ENCODE measurements at regions not wholly inside any gene's neighbourhood (a gene's known extent, or its start where the extent isn't known, plus 50 kb on each side); places are given as distances from the start of the nearest gene placed in this dataset.

GRCh38 chr9:28792716-28793115 is 1219.4 kb upstream of the C9orf72 start:
- DNase-seq (ENCODE audit: low read depth in 1 of 2, low spot score in 1 of 2): no peak

GRCh38 chr9:28799876-28800275 is 1226.6 kb upstream of the C9orf72 start:
- DNase-seq (ENCODE audit: low read depth in 1 of 2, low spot score in 1 of 2): no peak

- DNase-seq (ENCODE audit: low read depth in 1 of 2, low spot score in 1 of 2): no peak
These were observed 1228.0 kb upstream of the C9orf72 start for GRCh38 chr9:28801144-28801799.

DNA sequence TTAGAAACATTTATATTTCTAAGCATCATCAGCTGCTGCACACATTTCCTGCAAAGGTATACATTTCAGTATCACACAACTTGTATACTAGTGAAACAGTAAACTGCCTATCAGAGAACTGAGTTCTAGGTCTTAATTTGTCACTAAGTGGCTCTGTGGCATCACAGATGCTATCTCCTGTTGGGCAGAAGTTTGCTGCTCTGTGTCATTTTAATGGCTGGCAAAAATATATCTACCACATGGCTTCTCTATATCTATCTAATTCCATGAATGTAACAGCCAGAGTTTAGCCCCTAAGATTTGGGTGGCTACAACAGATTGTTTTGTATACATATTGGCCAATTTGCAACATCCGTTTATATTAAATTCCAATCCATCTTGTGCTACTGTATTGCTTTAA is 1231.9 kb upstream of the C9orf72 start:
- DNase-seq (ENCODE audit: low read depth in 1 of 2, low spot score in 1 of 2): no peak

DNA sequence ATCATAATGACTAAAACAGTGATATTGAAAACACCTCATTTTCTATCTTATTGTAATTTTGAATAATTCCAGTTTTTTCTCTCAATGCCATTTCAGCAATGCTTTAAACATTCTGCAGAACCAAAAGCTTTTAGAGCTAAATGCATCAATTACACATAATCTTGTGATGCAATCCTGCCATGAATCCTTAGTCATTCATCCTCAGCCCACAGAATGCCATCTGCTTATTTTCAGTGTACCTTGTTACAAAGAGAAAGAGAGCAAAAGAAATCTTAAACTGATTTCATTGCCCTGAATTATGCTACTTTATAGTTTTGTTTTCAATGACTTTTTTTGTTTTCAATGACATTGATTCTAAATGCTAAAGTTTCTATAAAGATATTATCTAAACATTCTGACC is 1234.8 kb upstream of the C9orf72 start:
- DNase-seq (ENCODE audit: low read depth in 1 of 2, low spot score in 1 of 2): no peak

- no peak for DNase-seq (ENCODE audit: low read depth in 1 of 2, low spot score in 1 of 2)
These were observed 1237.3 kb upstream of the C9orf72 start for GRCh38 chr9:28810388-28811075.

- no peak for DNase-seq (ENCODE audit: low read depth in 1 of 2, low spot score in 1 of 2)
These were observed 1247.5 kb upstream of the C9orf72 start for GRCh38 chr9:28820741-28821140.

- no peak for DNase-seq (ENCODE audit: low read depth in 1 of 2, low spot score in 1 of 2)
These were observed 1248.0 kb upstream of the C9orf72 start for GRCh38 chr9:28821240-28821639.

DNA sequence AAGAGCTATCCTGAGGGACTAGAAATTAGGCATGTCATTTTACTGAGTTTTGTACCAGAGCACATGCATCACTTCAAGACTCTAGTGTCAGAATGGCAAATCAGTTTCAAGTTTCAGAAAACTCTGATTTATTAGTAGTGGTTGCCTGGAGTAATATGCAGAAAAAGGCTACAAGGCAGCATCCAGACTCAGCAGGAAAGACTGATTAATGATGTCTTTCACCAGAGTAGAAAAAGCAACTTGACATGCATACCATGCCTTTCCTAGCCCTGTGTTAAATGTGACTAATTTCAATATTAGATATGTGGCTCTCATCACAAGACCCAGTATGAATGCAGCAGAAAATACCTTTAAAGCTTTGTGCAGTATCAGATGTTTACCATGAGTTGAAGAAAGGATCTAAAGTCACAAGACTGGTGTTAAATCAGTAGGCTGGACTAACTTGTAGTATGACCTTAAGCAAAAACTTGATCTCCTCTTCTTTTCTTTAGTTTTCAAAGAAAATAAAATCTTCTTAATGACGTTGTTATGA is 1251.2 kb upstream of the C9orf72 start:
- DNase-seq (ENCODE audit: low read depth in 1 of 2, low spot score in 1 of 2): no peak

GRCh38 chr9:28832168-28832770 is 1259.0 kb upstream of the C9orf72 start:
- DNase-seq (ENCODE audit: low read depth in 1 of 2, low spot score in 1 of 2): no peak

DNA sequence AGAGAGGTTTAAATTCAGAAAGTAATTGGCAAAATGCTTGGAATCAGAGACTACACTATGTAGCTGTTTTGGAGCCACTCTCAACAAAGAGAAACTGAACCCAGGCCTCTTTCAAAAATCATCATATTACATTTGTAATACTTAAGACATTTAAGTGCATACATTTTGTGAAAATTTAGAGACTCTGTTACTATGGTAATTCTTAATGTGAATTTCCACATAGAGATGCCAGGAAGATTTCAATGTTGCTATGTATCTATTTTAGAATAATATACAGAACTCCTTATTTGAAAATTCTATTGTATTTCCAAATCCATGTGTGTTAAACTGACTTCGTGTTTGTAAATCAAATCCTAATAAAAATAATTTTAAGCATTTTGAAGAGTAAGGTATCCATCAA is 1260.9 kb upstream of the C9orf72 start:
- DNase-seq (ENCODE audit: low read depth in 1 of 2, low spot score in 1 of 2): no peak

DNA sequence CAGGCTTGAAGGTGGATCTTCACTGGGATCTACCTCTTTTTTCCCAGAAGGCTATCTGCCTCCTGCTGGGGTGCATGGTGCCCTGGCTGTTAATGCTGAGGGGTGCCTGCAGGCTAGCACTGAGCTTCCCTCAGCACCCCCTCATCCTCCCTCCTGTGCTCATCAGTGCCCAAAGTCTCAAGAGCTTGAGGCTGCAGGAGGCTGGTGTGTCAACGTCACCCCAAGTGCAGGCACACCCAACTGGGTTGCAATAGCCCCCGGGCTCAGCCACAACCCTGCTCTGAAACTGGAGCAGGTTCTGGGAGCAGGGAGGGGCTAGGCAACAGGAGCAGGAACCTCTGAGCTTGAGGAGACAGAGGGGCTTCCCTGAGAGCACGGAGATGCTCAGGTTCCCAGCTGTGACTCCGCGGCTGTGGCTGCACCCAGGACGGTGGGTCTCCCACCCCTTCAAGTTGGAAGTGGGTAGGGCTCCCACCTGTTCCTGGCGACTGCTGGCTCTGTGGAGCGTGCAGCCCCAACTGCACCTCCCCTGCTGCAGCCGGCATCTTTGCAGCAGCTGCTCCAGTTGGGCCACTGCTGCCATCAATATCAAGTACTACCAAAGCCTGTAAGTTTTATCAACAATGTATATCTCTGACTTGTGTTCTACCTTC is 1266.6 kb upstream of the C9orf72 start:
- no peak for DNase-seq (ENCODE audit: low read depth in 1 of 2, low spot score in 1 of 2)

DNA sequence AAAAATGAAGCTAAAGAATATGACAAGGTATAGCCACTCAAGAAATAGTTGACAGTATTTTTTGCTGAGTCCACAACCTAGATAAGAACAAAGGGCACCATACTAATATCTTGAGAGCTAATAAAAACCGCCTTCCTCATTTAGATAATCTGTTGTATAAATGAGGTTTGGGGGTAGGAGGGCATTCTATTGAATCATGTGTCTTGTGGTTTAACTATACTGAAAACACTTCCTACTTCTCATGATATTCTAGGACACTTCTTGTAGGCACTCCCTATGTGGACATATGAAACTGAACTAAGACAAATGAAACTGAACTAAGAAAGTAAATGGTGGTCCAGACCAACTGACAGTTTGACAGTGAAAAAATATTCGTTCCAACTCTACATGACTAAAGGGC is 1268.5 kb upstream of the C9orf72 start:
- no peak for DNase-seq (ENCODE audit: low read depth in 1 of 2, low spot score in 1 of 2)

DNA sequence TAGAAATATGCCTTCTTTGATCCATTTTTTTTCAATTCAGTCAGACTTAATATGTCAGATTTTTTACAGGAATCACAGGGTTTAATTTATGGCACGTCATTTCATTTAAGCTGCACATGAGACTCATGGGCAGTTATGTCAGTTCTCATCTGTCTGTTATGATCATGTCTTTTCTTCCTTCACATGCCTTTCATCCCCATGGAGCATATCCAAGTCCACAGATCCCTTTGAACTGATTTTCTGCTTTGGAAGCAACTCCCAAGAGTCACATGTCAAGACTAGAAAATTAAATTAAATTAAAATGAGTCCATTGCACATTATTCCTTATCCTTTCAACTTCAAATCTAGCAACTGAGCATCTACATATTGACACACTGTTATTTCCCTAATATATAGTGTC is 1274.0 kb upstream of the C9orf72 start:
- no peak for DNase-seq (ENCODE audit: low read depth in 1 of 2, low spot score in 1 of 2)

DNA sequence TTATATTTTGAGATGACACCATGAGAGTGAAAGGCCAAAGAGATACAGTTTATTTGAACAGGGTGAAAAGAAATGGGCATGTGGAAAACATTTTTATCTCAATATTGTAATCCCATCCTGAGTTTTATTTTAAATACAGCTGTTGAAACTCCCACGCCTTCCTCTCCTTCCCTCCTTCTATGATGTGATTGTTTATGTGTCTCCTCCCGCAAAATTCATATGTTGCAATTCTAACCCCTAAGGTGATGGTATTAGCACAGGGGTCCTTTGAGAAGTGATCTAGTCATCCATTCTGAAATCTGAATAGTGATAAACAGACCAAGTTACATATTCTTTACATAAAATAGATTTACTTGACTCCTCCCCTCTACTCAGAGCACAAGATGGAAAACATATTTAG is 1275.4 kb upstream of the C9orf72 start:
- no peak for DNase-seq (ENCODE audit: low read depth in 1 of 2, low spot score in 1 of 2)

GRCh38 chr9:28853477-28853876 is 1280.2 kb upstream of the C9orf72 start:
- no peak for DNase-seq (ENCODE audit: low read depth in 1 of 2, low spot score in 1 of 2)

GRCh38 chr9:28866951-28867350 is 1293.7 kb upstream of the C9orf72 start:
- no peak for DNase-seq (ENCODE audit: low read depth in 1 of 2, low spot score in 1 of 2)

DNA sequence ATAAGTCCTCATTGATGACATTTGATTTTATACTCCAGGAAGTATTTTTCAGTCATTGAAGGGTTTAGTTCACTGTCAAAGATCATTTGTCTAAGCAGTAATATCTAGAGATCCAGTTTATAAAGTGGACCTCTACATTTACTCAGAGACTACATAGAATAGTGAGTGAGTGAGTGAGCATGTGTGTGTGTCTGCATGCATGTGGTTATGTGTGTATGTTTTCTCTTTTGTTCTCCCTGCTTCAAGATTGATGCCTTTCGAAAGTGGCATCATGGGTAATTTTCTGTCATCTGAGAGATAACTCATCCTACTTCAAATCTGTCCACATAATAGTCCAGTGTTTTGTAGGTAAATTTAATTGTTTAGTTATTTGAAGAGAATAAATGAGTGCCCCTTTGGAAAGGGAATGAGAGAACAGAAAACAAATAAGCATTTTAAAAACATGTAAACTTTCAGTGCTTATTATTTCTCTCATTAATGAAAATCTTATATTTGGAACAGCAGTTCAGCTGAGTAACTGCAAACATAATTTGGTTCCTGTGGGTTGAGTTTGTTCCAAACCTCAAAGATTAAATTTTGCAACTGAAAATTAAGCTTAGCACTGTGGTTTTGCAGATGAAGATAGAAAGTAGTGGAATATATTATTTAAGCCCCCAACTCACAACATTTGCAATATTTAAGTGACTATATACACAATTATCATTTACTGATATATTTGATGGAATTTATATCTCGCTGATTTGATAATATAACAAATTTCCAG is 1295.1 kb upstream of the C9orf72 start:
- DNase-seq (ENCODE audit: low read depth in 1 of 2, low spot score in 1 of 2): no peak

GRCh38 chr9:28882529-28882928 is 1309.2 kb upstream of the C9orf72 start:
- DNase-seq (ENCODE audit: low read depth in 1 of 2, low spot score in 1 of 2): no peak

DNA sequence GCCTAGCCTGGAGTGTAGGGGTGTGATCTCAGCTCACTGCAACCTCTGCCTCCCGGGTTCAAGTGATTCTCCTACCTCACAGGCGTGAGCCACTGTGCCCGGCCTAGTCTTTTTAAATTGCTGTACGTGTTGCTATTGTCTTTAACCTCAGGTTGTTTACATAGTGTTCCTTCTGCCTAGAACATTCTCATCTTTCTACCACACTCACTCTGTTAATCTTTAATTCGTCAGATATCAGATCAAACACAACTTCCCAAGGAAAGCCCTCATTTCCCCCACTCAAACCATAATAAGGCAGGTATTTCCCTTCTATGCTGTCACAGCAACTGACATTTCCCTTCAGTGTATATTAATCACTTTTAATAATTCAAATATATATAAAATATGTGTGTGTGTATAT is 1310.0 kb upstream of the C9orf72 start:
- no peak for DNase-seq (ENCODE audit: low read depth in 1 of 2, low spot score in 1 of 2)

- no peak for DNase-seq (ENCODE audit: low read depth in 1 of 2, low spot score in 1 of 2)
These were observed 1314.1 kb upstream of the C9orf72 start for GRCh38 chr9:28887188-28887884.

Data from stimulated activated CD4-positive, alpha-beta T cell treated with anti-CD3 and anti-CD28 coated beads, Interleukin-15, amount 100 ng/mL, for 1 hour (primary cell).